ENCODE measurements at regions not wholly inside any gene's neighbourhood (a gene's known extent, or its start where the extent isn't known, plus 50 kb on each side); places are given as distances from the start of the nearest gene placed in this dataset.

GRCh38 chr1:193613041-193613440 is 426.6 kb upstream of the B3GALT2 start:
- DNase-seq (ENCODE audit: low spot score), result no peak

GRCh38 chr1:193609592-193609991 is 423.2 kb upstream of the B3GALT2 start:
- intact Hi-C loops (cut with DNase I), result no loop called here
- DNase-seq (ENCODE audit: low spot score), result no peak

More at GRCh38 chr1:193613041-193613440, 426.6 kb upstream of the B3GALT2 start:
- intact Hi-C loops (cut with DNase I), result no loop called here

- no peak for DNase-seq (ENCODE audit: low spot score)
- intact Hi-C loops (cut with DNase I), result no loop called here
Observed at GRCh38 chr1:193607787-193608186, 421.4 kb upstream of the B3GALT2 start.

GRCh38 chr1:193606035-193606434 is 419.6 kb upstream of the B3GALT2 start:
- intact Hi-C loops (cut with DNase I), result no loop called here
- DNase-seq (ENCODE audit: low spot score), result no peak

GRCh38 chr1:193602705-193603104 is 416.3 kb upstream of the B3GALT2 start:
- intact Hi-C loops (cut with DNase I), result no loop called here
- DNase-seq (ENCODE audit: low spot score), result no peak

- intact Hi-C loops (cut with DNase I), result no loop called here
- no peak for DNase-seq (ENCODE audit: low spot score)
Observed at GRCh38 chr1:193593147-193593885, 406.9 kb upstream of the B3GALT2 start.

GRCh38 chr1:193592317-193592716 is 405.9 kb upstream of the B3GALT2 start:
- intact Hi-C loops (cut with DNase I), result no loop called here
- no peak for DNase-seq (ENCODE audit: low spot score)

- intact Hi-C loops (cut with DNase I), result no loop called here
- DNase-seq (ENCODE audit: low spot score), result no peak
Observed at GRCh38 chr1:193590102-193590501, 403.7 kb upstream of the B3GALT2 start.

- intact Hi-C loops (cut with DNase I), result no loop called here
- DNase-seq (ENCODE audit: low spot score), result no peak
Observed at GRCh38 chr1:193589597-193590040, 403.2 kb upstream of the B3GALT2 start.

- DNase-seq (ENCODE audit: low spot score), result no peak
- intact Hi-C loops (cut with DNase I), result no loop called here
Observed at GRCh38 chr1:193588311-193589082, 402.1 kb upstream of the B3GALT2 start.

- intact Hi-C loops (cut with DNase I), result no loop called here
Observed at GRCh38 chr1:193584731-193585239, 398.4 kb upstream of the B3GALT2 start.

GRCh38 chr1:193581341-193581740 is 394.9 kb upstream of the B3GALT2 start:
- no peak for DNase-seq (ENCODE audit: low spot score)
- intact Hi-C loops (cut with DNase I), result no loop called here

More at GRCh38 chr1:193584731-193585239, 398.4 kb upstream of the B3GALT2 start:
- no peak for DNase-seq (ENCODE audit: low spot score)

- intact Hi-C loops (cut with DNase I), result no loop called here
Observed at GRCh38 chr1:193580419-193580818, 394.0 kb upstream of the B3GALT2 start.

GRCh38 chr1:193579323-193579722 is 392.9 kb upstream of the B3GALT2 start:
- intact Hi-C loops (cut with DNase I), result no loop called here
- no peak for DNase-seq (ENCODE audit: low spot score)

More at GRCh38 chr1:193580419-193580818, 394.0 kb upstream of the B3GALT2 start:
- DNase-seq (ENCODE audit: low spot score), result no peak

- intact Hi-C loops (cut with DNase I), result no loop called here
- DNase-seq (ENCODE audit: low spot score), result no peak
Observed at GRCh38 chr1:193574913-193575312, 388.5 kb upstream of the B3GALT2 start.

- intact Hi-C loops (cut with DNase I), result no loop called here
- no peak for DNase-seq (ENCODE audit: low spot score)
Observed at GRCh38 chr1:193569983-193570269, 383.5 kb upstream of the B3GALT2 start.

- no peak for DNase-seq (ENCODE audit: low spot score)
- intact Hi-C loops (cut with DNase I), result no loop called here
Observed at GRCh38 chr1:193569096-193569982, 382.9 kb upstream of the B3GALT2 start.

- DNase-seq (ENCODE audit: low spot score), result no peak
- intact Hi-C loops (cut with DNase I), result no loop called here
Observed at GRCh38 chr1:193568512-193568911, 382.1 kb upstream of the B3GALT2 start.

- intact Hi-C loops (cut with DNase I), result no loop called here
- no peak for DNase-seq (ENCODE audit: low spot score)
Observed at GRCh38 chr1:193567937-193568336, 381.5 kb upstream of the B3GALT2 start.

- no peak for DNase-seq (ENCODE audit: low spot score)
- intact Hi-C loops (cut with DNase I), result no loop called here
Observed at GRCh38 chr1:193566735-193567134, 380.3 kb upstream of the B3GALT2 start.

All from posterior vena cava (tissue), 2 donors.